HepG2 (cell line): ENCODE measurements at regions not wholly inside any gene's neighbourhood (a gene's known extent, or its start where the extent isn't known, plus 50 kb on each side); places are given as distances from the start of the nearest gene placed in this dataset.

Experiments used
- ATAC-seq: fragments of 200-7000 bp; cut with Tn5 transposase; 3 replicates; pipeline ENCODE4 v1.9.1; 2020; ENCODE audit warnings: mild to moderate bottlenecking, moderate library complexity
- BruUV-seq: library from RNA; stranded (reverse); fragments of 400-500 nt; replicated peaks from 2 replicates; lab custom pipeline; 2021; lab: Mats Ljungman, UMichigan
- CTCF ChIA-PET: fragments of 300-600 bp; formaldehyde crosslinking; extraction: SDS; loops from one replicate; lab custom pipeline; 2021; ENCODE audit warnings: low total read pairs, inconsistent platforms, low intra/inter-chr PET ratio; lab: Yijun Ruan, JAX
- POLR2A ChIA-PET: fragments of 350-600 bp; sonication (Branson Sonifier 250); formaldehyde crosslinking; loops from one replicate; lab custom pipeline; 2020; ENCODE audit warnings: antibody characterized with exemption, inconsistent platforms; lab: Yijun Ruan, JAX
- DNase-seq: peaks from one replicate; pipeline ENCODE4 v3.0.0-alpha.2; 2015; ENCODE audit warnings: low spot score
- FAIRE-seq: peaks from 3 replicates; lab custom pipeline; 2011; peaks lifted over from hg19 to GRCh38; lab: Jason Lieb, UNC
- H2AFZ ChIP-seq: one replicate; pipeline ENCODE4 v1.6.1; 2011; ENCODE audit warnings: low read length, inconsistent platforms
- H3K27ac ChIP-seq: fragments of 300-600 bp; 3 replicates; pipeline ENCODE4 v1.8.0; 2011; ENCODE audit warnings: mixed run types, mild to moderate bottlenecking, mixed read lengths, low read length, inconsistent platforms; ENCODE audit not compliant: insufficient read depth; ENCODE audit errors: extremely low read length
- H3K27me3 ChIP-seq, 2 experiments: fragments of 200-600 bp in 1 of 2; 2 replicates in 1 of 2; 3 replicates in 1 of 2; pipeline versions ENCODE4 v1.6.0 to v1.8.0; 2011; ENCODE audit warnings: low read length in 2 of 2, mild to moderate bottlenecking in 2 of 2, moderate library complexity in 2 of 2, inconsistent platforms in 1 of 2; ENCODE audit not compliant: insufficient read depth in 2 of 2, control insufficient read depth in 1 of 2
- H3K36me3 ChIP-seq, 2 experiments: fragments of 200-600 bp in 1 of 2; replicated peaks in 1 of 2; 2 replicates in 1 of 2; 3 replicates in 1 of 2; pipeline versions ENCODE4 v1.5.1 to v1.8.0; 2011; ENCODE audit warnings: low read length in 2 of 2, inconsistent platforms in 1 of 2; ENCODE audit not compliant: insufficient read depth in 2 of 2, control insufficient read depth in 1 of 2
- H3K4me1 ChIP-seq: 2 replicates; pipeline ENCODE4 v1.5.1; 2012; ENCODE audit warnings: low read length, inconsistent platforms; ENCODE audit not compliant: insufficient read depth
- H3K4me2 ChIP-seq: 2 replicates; pipeline ENCODE4 v1.6.0; 2011; ENCODE audit warnings: low read depth, low read length, inconsistent platforms
- H3K4me3 ChIP-seq, 3 experiments: fragments of 200-600 bp in 1 of 3; sonication (generic), shearing (Covaris generic) in 1 of 3; replicated peaks in 1 of 3; 2 replicates each; pipeline ENCODE4 v1.5.1; 2011 to 2016; ENCODE audit warnings: low read length in 3 of 3, inconsistent platforms in 2 of 3, low read depth in 2 of 3, mild to moderate bottlenecking in 2 of 3, control low read depth in 1 of 3, mixed read lengths in 1 of 3; ENCODE audit not compliant: insufficient read depth in 1 of 3
- H3K79me2 ChIP-seq: one replicate; pipeline ENCODE4 v1.6.1; 2011; ENCODE audit warnings: low read length, inconsistent platforms; ENCODE audit not compliant: insufficient read depth
- H3K9ac ChIP-seq: 2 replicates; pipeline ENCODE4 v1.6.0; 2011; ENCODE audit warnings: mild to moderate bottlenecking, low read depth, low read length, inconsistent platforms; ENCODE audit not compliant: insufficient read depth
- H3K9me3 ChIP-seq: 2 replicates; pipeline ENCODE4 v1.5.1; 2012; ENCODE audit warnings: mild to moderate bottlenecking, low read length
- H4K20me1 ChIP-seq: 2 replicates; pipeline ENCODE4 v1.6.0; 2011; ENCODE audit warnings: inconsistent platforms, mild to moderate bottlenecking, low read length, moderate library complexity; ENCODE audit not compliant: insufficient read depth
- BATF2 ChIP-seq: sonication (generic); formaldehyde crosslinking; IDR thresholded peaks from 2 replicates; pipeline ENCODE4 v1.8.0; 2022; ENCODE audit warnings: mild to moderate bottlenecking, missing genetic modification reagents, moderate library complexity
- BRF2 ChIP-seq: sonication (generic); formaldehyde crosslinking; IDR thresholded peaks from 2 replicates; pipeline ENCODE4 v1.8.1; 2022; ENCODE audit warnings: mild to moderate bottlenecking, missing genetic modification reagents
- CHD2 ChIP-seq: IDR thresholded peaks from 2 replicates; pipeline ENCODE4 v1.6.1; 2011; ENCODE audit warnings: low read depth, low read length, improper control_type of control experiment
- IKZF1 ChIP-seq: fragments of 450-650 bp; IDR thresholded peaks from 2 replicates; pipeline ENCODE4 v1.7.1; 2016
- JUNB ChIP-seq: sonication (generic); formaldehyde crosslinking; IDR thresholded peaks from 2 replicates; pipeline ENCODE4 v1.8.0; 2022; ENCODE audit warnings: missing genetic modification reagents, mild to moderate bottlenecking, borderline replicate concordance
- MZF1 ChIP-seq: sonication (generic); formaldehyde crosslinking; IDR thresholded peaks from 2 replicates; pipeline ENCODE4 v1.8.1; 2023; ENCODE audit warnings: mild to moderate bottlenecking, missing genetic modification reagents, borderline replicate concordance
- POLR2G ChIP-seq: fragments of 200-400 bp; formaldehyde crosslinking; IDR thresholded peaks from 2 replicates; pipeline ENCODE4 v1.6.1; 2018; ENCODE audit warnings: mild to moderate bottlenecking, low read depth, low read length, moderate library complexity
- PPARG ChIP-seq: conservative IDR thresholded peaks from 2 replicates; pipeline ENCODE4 v1.6.1; 2016; ENCODE audit warnings: missing biosample characterization, missing genetic modification reagents
- REL ChIP-seq: sonication (generic); formaldehyde crosslinking; conservative IDR thresholded peaks from 2 replicates; pipeline ENCODE4 v1.8.0; 2022; ENCODE audit warnings: mild to moderate bottlenecking, missing genetic modification reagents, moderate library complexity
- SAP130 ChIP-seq: IDR thresholded peaks from 2 replicates; pipeline ENCODE4 v1.6.1; 2016; ENCODE audit warnings: low read depth
- SETDB1 ChIP-seq: sonication (generic); formaldehyde crosslinking; IDR thresholded peaks from 2 replicates; pipeline ENCODE4 v1.5.1; 2020; ENCODE audit warnings: missing genetic modification reagents, mild to moderate bottlenecking, borderline replicate concordance
- SKIL ChIP-seq: sonication (generic); formaldehyde crosslinking; IDR thresholded peaks from 2 replicates; pipeline ENCODE4 v1.8.0; 2022; ENCODE audit warnings: missing genetic modification reagents, mild to moderate bottlenecking, moderate library complexity, borderline replicate concordance
- SOX6 ChIP-seq, 2 experiments: fragments of 450-650 bp in 1 of 2; sonication (generic) in 1 of 2; formaldehyde crosslinking in 1 of 2; IDR thresholded peaks; 2 replicates each; pipeline versions ENCODE4 v1.4.0 to v1.6.1; 2017 to 2020; ENCODE audit warnings: antibody characterized with exemption in 1 of 2, mild to moderate bottlenecking in 1 of 2, missing genetic modification reagents in 1 of 2
- ZMYM4 ChIP-seq: sonication (generic); formaldehyde crosslinking; IDR thresholded peaks from 2 replicates; pipeline ENCODE4 v1.8.1; 2023; ENCODE audit warnings: mild to moderate bottlenecking, missing genetic modification reagents
- ZNF619 ChIP-seq: sonication (generic); formaldehyde crosslinking; IDR thresholded peaks from 2 replicates; pipeline ENCODE4 v1.4.0; 2020; ENCODE audit warnings: mild to moderate bottlenecking, missing genetic modification reagents
- ZSCAN30 ChIP-seq: sonication (generic); formaldehyde crosslinking; IDR thresholded peaks from 2 replicates; pipeline ENCODE4 v1.5.0; 2020; ENCODE audit warnings: mild to moderate bottlenecking, missing genetic modification reagents
- WGBS: methylation state at CpG from one replicate; pipeline ENCODE4 v1.1.6; 2017; ENCODE audit warnings: low lambda C conversion rate; 5-methylcytosine and 5-hydroxymethylcytosine counted together
- in situ Hi-C: cut with HindIII; loops from 2 replicates; pipeline ENCODE4 v1.10.0; 2017; ENCODE audit warnings: low pct_unique_long_range_greater_than_20kb; ENCODE audit not compliant: extremely low pct_ligation_motif_present
- intact Hi-C: fragments of 100-400 bp; cut with micrococcal nuclease; formaldehyde crosslinking; loops from one replicate; pipeline ENCODE4 v1.10.0; 2022; ENCODE audit not compliant: unreplicated experiment
- TF ChIP-seq, protein P1 (sequence below): sonication (generic); formaldehyde crosslinking; conservative IDR thresholded peaks from 2 replicates; pipeline ENCODE4 v1.8.0; 2022; ENCODE audit warnings: mild to moderate bottlenecking, moderate library complexity, missing genetic modification reagents

DNA sequence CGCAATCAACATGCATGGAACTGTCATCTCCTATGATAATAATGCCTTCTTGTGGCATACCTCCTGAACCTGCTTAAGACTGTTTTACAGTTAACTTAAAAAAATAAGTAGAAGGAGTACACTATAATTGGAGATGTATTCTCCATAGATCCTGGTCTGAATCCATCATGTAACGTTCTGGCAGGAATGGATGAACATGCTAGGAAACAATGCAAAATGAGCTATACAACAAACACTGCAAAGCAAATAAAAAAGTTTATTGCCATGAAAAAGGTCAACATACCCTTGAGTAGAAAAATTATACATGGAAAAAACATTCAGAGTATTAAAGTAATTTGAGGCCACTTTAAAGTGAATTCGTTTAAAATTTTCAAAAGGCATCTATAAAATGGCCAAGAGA lies 71.5 kb upstream of the SCN7A start:
- ATAC-seq, result no peak
- no peak overlapping the region for H3K27ac ChIP-seq

GRCh38 chr2:166563894-166564293 lies 69.8 kb upstream of the SCN7A start:
- intact Hi-C loops, result no loop called here
- ChIA-PET CTCF (no interaction called here), POLR2A (no interaction called here)
- Histone ChIP-seq H3K9me3 (no peaks in the 10 kb centered on the region), H4K20me1 (no peaks in the 10 kb centered on the region), H2AFZ (no peak overlapping the region), H3K79me2 (no peaks in the 10 kb centered on the region), H3K36me3 (no peaks in the 10 kb centered on the region), H3K4me2 (no peak overlapping the region), H3K9ac (no peak overlapping the region), H3K4me1 (no peaks in the 10 kb centered on the region), H3K27ac (no peak overlapping the region), H3K4me3 (no peak overlapping the region), H3K27me3 (no peaks in the 10 kb centered on the region)
- FAIRE-seq, result no peak
- no peak for ATAC-seq
- 2% methylated on average over 2 of the region's 2 CpGs for WGBS
- no peak for DNase-seq
- no TSS peak for BruUV-seq
- in situ Hi-C loops, result no loop called here
- TF ChIP-seq, protein P1, sequence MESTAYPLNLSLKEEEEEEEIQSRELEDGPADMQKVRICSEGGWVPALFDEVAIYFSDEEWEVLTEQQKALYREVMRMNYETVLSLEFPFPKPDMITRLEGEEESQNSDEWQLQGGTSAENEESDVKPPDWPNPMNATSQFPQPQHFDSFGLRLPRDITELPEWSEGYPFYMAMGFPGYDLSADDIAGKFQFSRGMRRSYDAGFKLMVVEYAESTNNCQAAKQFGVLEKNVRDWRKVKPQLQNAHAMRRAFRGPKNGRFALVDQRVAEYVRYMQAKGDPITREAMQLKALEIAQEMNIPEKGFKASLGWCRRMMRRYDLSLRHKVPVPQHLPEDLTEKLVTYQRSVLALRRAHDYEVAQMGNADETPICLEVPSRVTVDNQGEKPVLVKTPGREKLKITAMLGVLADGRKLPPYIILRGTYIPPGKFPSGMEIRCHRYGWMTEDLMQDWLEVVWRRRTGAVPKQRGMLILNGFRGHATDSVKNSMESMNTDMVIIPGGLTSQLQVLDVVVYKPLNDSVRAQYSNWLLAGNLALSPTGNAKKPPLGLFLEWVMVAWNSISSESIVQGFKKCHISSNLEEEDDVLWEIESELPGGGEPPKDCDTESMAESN, result no peak
- no peak for TF ChIP-seq REL (CRISPR knock-in tag)
- no peak for TF ChIP-seq BATF2 (CRISPR knock-in tag)
- TF ChIP-seq SETDB1 (CRISPR knock-in tag), result no peak
- no peak for TF ChIP-seq SKIL (CRISPR knock-in tag)
- TF ChIP-seq PPARG (CRISPR knock-in tag), result no peak
- no peak for TF ChIP-seq MZF1 (CRISPR knock-in tag)
- TF ChIP-seq ZSCAN30 (CRISPR knock-in tag), result no peak
- no peak for TF ChIP-seq JUNB
- no peak for TF ChIP-seq POLR2G
- no peak for TF ChIP-seq BRF2 (CRISPR knock-in tag)
- TF ChIP-seq ZNF619 (CRISPR knock-in tag), result no peak

More for the DNA sequence above, 71.5 kb upstream of the SCN7A start:
- TF ChIP-seq CHD2 (no peak), ZMYM4 (CRISPR knock-in tag) (no peak), SOX6 (IDR thresholded peaks at IDR 0.05) (no peak), SOX6 (CRISPR knock-in tag; IDR thresholded peaks at IDR 0.05) (no peak), IKZF1 (no peak), SAP130 (CRISPR knock-in tag) (no peak)
- Histone ChIP-seq H3K27me3 (no peaks in the 10 kb centered on the region), H3K4me1 (no peaks in the 10 kb centered on the region), H3K9me3 (no peaks in the 10 kb centered on the region), H3K36me3 (no peaks in the 10 kb centered on the region), H4K20me1 (no peaks in the 10 kb centered on the region), H2AFZ (no peak overlapping the region), H3K9ac (no peak overlapping the region), H3K79me2 (no peaks in the 10 kb centered on the region), H3K4me3 (no peak overlapping the region), H3K4me2 (no peak overlapping the region)
- ChIA-PET CTCF (no interaction called here), POLR2A (no interaction called here)
- intact Hi-C loops (no loop called here), in situ Hi-C loops (no loop called here)
- FAIRE-seq, result no peak
- DNase-seq, result no peak
- BruUV-seq, result no TSS peak
- 11% methylated on average over 3 of the region's 3 CpGs for WGBS
